ENCODE measurements at regions not wholly inside any gene's neighbourhood (a gene's known extent, or its start where the extent isn't known, plus 50 kb on each side); places are given as distances from the start of the nearest gene placed in this dataset.

DNA sequence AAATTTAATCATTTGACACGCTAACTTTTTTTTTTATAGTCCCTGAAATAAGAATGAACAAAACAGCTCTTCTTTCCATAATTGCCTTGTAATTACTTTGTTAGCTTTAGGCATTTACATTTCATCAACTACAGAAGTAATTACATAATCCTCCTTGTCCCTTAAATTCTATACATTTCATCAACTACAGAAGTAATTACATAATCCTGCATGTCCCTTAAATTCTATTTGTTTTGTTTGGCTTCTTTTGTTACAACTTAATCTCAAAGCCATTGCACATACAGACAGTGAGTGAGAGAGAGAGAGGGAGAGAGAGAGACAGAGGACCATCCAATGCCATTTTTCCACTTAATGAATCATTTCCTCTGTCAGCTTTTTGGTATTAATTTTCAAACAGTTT, 873.2 kb downstream of the METTL15 start:
- intact Hi-C loops (cut with DNase I): no loop called here
- Histone ChIP-seq H3K36me3 (no peaks in the 10 kb centered on the region), H3K9me3 (peaks cover 0 to 5% (median 0%) of the 10 kb centered on the region in 11 donors), H3K4me3 (no peak overlapping the region), H3K27ac (no peak overlapping the region), H3K4me1 (no peaks in the 10 kb centered on the region), H3K27me3 (no peaks in the 10 kb centered on the region)
- ATAC-seq (no peak), DNase-seq (no peak)
- 27 to 46% methylated on average over 1 of the region's 1 CpG for WGBS, 2 donors
- TF ChIP-seq, protein P1, sequence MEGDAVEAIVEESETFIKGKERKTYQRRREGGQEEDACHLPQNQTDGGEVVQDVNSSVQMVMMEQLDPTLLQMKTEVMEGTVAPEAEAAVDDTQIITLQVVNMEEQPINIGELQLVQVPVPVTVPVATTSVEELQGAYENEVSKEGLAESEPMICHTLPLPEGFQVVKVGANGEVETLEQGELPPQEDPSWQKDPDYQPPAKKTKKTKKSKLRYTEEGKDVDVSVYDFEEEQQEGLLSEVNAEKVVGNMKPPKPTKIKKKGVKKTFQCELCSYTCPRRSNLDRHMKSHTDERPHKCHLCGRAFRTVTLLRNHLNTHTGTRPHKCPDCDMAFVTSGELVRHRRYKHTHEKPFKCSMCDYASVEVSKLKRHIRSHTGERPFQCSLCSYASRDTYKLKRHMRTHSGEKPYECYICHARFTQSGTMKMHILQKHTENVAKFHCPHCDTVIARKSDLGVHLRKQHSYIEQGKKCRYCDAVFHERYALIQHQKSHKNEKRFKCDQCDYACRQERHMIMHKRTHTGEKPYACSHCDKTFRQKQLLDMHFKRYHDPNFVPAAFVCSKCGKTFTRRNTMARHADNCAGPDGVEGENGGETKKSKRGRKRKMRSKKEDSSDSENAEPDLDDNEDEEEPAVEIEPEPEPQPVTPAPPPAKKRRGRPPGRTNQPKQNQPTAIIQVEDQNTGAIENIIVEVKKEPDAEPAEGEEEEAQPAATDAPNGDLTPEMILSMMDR (IDR thresholded peaks at IDR 0.05): no peak

DNA sequence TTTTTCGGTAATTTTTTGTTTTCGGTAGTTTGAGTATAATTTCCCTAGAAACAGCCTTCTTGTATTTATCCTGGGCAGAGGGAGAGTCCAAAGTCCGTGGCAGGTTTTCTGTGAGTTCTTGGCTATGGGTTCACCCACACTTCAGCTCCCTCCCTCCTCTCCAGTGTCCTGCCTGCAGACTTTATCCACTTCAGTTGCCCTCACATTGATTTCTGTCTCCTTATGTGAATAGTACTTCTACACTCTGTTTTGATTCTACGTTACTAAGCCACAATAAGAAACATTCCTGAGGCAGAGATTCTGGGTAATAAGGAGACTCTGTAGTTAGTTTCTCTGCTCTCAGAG, 868.6 kb downstream of the METTL15 start:
- DNase-seq (no peak), ATAC-seq (no peak)
- TF ChIP-seq, protein P1 (IDR thresholded peaks at IDR 0.05): no peak
- no peak overlapping the region for H3K4me3 ChIP-seq
- WGBS, 2 donors: 81 to 83% methylated on average over 4 of the region's 4 CpGs
- H3K4me1 ChIP-seq: no peaks in the 10 kb centered on the region
- intact Hi-C loops (cut with DNase I): no loop called here
- H3K27ac ChIP-seq: no peak overlapping the region
- H3K9me3 ChIP-seq: peaks cover 0 to 5% (median 0%) of the 10 kb centered on the region in 11 donors
- H3K36me3 ChIP-seq: no peaks in the 10 kb centered on the region
- H3K27me3 ChIP-seq: no peaks in the 10 kb centered on the region

DNA sequence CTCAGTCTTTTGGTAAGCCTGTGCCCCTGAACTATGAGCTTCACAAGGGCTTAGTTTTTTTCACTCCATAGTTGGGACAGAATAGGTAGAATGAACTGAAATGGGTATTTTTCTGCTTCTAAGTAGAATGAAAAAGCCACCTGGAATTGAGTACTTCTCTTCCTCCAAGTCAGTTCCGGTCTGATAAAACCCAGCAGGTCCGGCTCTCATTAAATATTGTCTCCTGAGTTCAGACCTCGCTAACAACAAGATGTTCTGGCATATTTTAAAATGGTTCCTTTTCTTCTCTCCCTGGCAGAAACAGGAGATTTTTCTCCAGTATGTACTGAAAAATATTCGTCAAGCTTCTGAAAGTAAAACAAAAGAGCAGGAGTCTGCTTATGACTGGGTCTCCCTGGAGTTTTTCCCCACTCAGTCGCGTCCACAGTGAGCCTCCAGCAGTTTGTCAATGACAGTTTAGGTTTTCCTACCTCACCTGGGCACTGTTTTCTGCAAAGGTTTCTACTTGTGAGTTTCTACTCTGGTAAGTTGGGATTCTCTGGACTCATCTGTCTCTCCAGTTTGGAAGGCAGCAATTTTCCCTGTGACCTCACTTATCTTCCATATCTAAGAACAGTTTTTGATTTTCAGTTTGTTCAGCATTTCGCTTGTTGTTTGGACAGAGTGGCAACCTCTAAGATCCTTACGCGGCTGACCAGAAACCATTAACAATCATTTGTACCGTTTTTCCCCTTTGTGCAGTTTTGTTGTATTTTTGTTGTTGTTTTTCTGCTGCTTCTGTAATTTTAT, 868.0 kb downstream of the METTL15 start:
- Histone ChIP-seq H3K27me3 (no peaks in the 10 kb centered on the region), H3K9me3 (peaks cover 0 to 5% (median 0%) of the 10 kb centered on the region in 11 donors), H3K27ac (no peak overlapping the region), H3K36me3 (no peaks in the 10 kb centered on the region), H3K4me3 (no peak overlapping the region), H3K4me1 (no peaks in the 10 kb centered on the region)
- TF ChIP-seq, protein P1 (IDR thresholded peaks at IDR 0.05): no peak
- intact Hi-C loops (cut with DNase I): no loop called here
- ATAC-seq (no peak), DNase-seq (no peak)
- WGBS, 2 donors: 86 to 88% methylated on average over 10 of the region's 10 CpGs

DNA sequence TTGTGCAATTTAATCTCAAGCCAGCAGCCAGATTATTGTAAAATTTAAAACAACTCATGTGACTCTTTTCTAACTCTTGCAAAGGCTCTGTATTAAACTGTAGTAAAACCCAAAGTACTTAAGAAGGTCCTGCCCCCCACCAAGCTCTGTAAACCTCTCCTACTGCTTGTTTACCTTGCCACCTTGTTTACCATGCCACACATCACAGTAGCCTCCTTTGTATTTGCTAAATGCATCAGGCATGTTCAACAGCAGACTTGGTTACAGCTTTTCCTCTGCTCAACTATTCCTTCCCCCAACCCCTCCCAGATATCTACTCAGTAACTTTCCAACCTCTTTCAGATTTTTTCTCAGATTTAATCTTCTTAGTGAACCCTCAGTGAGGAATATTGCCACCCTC, 861.6 kb downstream of the METTL15 start:
- TF ChIP-seq, protein P1 (IDR thresholded peaks at IDR 0.05): no peak
- no peaks in the 10 kb centered on the region for H3K4me1 ChIP-seq
- intact Hi-C loops (cut with DNase I): no loop called here
- no peaks in the 10 kb centered on the region for H3K36me3 ChIP-seq
- no peak for DNase-seq
- ATAC-seq: no peak
- H3K27me3 ChIP-seq: no peaks in the 10 kb centered on the region
- H3K27ac ChIP-seq: no peak overlapping the region
- H3K4me3 ChIP-seq: no peak overlapping the region
- H3K9me3 ChIP-seq: no peaks in the 10 kb centered on the region
